Cardiac muscle cell (in vitro differentiated cells and primary cell): ENCODE measurements at regions not wholly inside any gene's neighbourhood (a gene's known extent, or its start where the extent isn't known, plus 50 kb on each side); places are given as distances from the start of the nearest gene placed in this dataset.
A peak's percentile ranks its signal among the peaks of the same experiment; 100 is the strongest.
"Not testable (repeated sequence)": the region's sequence is repeated elsewhere in the genome, so short reads cannot be mapped to it uniquely, and the experiment has no call there.

Experiments used
- DNase-seq, 2 donors: peaks; one replicate each; pipeline versions ENCODE4 v3.0.0 to v3.0.0-alpha.2; 2010 to 2017; ENCODE audit warnings: low read depth in 1 of 2, low spot score in 1 of 2
- H3K27ac ChIP-seq: fragments of 200-600 bp; sonication (generic); 2 replicates; pipeline ENCODE4 v1.5.1; 2016
- H3K27me3 ChIP-seq: fragments of 200-600 bp; sonication (generic); 2 replicates; pipeline ENCODE4 v1.6.0; 2016; ENCODE audit warnings: control low read depth
- H3K36me3 ChIP-seq: fragments of 200-600 bp; sonication (generic); 2 replicates; pipeline ENCODE4 v1.5.1; 2016; ENCODE audit warnings: control low read depth
- H3K4me1 ChIP-seq: fragments of 200-600 bp; sonication (generic); 2 replicates; pipeline ENCODE4 v1.8.1; 2017; ENCODE audit warnings: low read depth, mild to moderate bottlenecking, mixed run types
- H3K4me3 ChIP-seq: fragments of 200-600 bp; sonication (generic); 2 replicates; pipeline ENCODE4 v1.5.1; 2016; ENCODE audit warnings: mild to moderate bottlenecking
- H3K9me3 ChIP-seq: fragments of 200-600 bp; sonication (generic); 2 replicates; pipeline ENCODE4 v1.5.1; 2017; ENCODE audit warnings: low read depth, mild to moderate bottlenecking, control low read depth
- CTCF ChIP-seq: IDR thresholded peaks from 2 replicates; pipeline ENCODE4 v1.5.1; 2012; ENCODE audit warnings: low read depth, mild to moderate bottlenecking, low read length

DNA sequence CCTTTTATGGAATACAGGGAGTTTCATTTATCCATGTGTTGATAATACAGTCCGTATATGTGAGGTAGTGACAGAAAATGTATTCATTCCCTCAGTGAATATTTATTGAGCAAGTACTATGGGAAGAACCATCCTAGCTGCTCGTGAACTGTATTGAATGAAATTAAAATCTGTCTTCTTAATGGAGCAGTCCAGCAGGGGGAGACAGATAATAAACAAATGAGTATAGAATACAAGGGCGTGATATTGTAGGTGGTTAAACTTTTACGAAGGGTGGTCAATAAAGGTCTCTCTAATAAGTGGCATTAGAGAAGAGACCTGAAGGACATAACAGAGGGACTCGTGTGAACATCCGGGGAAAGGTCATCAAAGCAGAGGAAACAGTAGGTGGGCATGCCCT, 62.7 kb upstream of the OSTN start:
- Histone ChIP-seq H3K36me3 (no peaks in the 10 kb centered on the region), H3K27me3 (no peaks in the 10 kb centered on the region), H3K4me1 (no peaks in the 10 kb centered on the region), H3K27ac (no peak overlapping the region), H3K9me3 (no peaks in the 10 kb centered on the region), H3K4me3 (no peak overlapping the region)
- peak; percentile 7 to 42 for DNase-seq
- peak; percentile 38 for TF ChIP-seq CTCF

DNA sequence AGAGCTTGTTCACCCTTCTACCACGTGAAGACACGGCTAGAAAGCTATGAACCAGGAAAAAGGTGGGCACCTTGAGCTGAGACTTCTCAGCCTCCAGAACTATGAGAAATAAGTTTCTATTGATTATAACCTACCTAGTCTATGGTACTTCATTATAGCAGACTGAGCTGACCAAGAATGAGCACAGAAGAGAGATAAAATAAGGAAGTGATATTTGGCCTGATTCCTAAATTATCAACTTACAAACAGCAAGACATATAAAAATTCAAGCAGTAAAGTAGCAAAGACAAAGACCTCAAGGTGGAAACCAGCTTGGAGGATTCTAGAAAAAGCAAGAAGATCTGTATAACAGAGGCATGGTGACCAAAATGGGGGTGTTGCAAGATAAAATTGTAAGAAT, 63.9 kb upstream of the OSTN start:
- no peaks in the 10 kb centered on the region for H3K27me3 ChIP-seq
- H3K27ac ChIP-seq: no peak overlapping the region
- no peak overlapping the region for H3K4me3 ChIP-seq
- no peaks in the 10 kb centered on the region for H3K9me3 ChIP-seq
- TF ChIP-seq CTCF: no peak
- no peak for DNase-seq
- no peaks in the 10 kb centered on the region for H3K36me3 ChIP-seq
- no peaks in the 10 kb centered on the region for H3K4me1 ChIP-seq

DNA sequence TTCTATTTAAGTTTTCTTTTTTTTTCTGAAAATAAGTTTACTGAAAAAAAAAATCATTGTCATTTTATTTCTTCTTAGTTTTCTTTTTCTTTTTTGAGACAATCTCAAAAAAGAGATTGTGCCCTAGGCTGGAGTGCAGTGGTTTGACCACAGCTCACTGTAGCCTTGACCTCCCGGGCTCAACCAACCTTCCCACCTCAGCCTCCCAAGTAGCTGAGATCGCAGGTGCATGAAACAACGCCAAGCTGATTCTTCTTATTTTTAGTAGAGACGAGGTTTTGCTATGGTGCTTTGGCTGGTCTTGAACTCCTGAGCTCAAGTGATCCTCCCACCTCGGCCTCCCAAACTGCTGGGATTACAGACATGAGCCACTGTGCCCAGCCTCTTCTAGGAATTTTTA, 65.7 kb upstream of the OSTN start:
- Histone ChIP-seq H3K36me3 (no peaks in the 10 kb centered on the region), H3K4me3 (no peak overlapping the region), H3K9me3 (no peaks in the 10 kb centered on the region), H3K4me1 (no peaks in the 10 kb centered on the region), H3K27ac (no peak overlapping the region), H3K27me3 (no peaks in the 10 kb centered on the region)
- TF ChIP-seq CTCF: no peak
- DNase-seq: no peak

DNA sequence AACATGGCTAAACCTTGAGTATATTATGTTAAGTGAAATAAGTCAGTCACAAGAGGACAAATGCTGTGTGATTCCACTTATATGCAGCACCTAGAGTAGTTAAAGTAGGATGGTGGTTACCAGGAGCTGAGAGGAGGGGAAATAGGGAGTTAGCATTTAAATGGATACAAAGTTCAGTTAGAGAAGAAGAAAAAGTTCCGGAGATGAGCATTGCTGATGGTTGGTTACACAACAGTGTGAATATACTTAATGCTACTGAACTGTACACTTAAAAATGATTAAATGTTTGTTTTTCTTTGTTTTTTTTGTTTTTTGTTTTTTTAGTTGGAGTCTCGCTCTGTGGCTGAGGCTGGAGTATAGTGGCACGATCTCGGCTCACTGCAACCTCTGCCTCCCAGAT, 67.7 kb upstream of the OSTN start:
- Histone ChIP-seq H3K27me3 (no peaks in the 10 kb centered on the region), H3K27ac (no peak overlapping the region), H3K36me3 (no peaks in the 10 kb centered on the region), H3K4me3 (no peak overlapping the region), H3K4me1 (no peaks in the 10 kb centered on the region), H3K9me3 (no peaks in the 10 kb centered on the region)
- TF ChIP-seq CTCF: no peak
- no peak for DNase-seq

DNA sequence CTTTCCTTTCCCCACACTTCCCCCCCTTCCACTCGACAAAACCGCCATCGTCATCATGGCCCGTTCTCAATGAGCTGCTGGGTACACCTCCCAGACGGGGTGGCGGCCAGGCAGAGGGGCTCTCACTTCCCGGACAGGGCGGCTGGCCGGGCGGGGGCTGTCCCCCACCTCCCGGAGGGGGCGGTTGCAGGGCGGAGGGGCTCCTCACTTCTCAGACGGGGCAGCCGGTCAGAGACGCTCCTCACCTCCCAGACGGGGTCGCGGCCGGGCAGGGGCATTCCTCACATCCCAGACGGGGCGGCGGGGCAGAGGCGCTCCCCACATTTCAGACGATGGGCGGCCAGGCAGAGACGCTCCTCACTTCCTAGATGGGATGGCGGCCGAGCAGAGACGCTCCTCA, 74.2 kb upstream of the OSTN start:
- DNase-seq, H3K27me3 ChIP-seq, H3K9me3 ChIP-seq, H3K4me1 ChIP-seq, H3K36me3 ChIP-seq, H3K4me3 ChIP-seq, H3K27ac ChIP-seq: not testable (repeated sequence)

DNA sequence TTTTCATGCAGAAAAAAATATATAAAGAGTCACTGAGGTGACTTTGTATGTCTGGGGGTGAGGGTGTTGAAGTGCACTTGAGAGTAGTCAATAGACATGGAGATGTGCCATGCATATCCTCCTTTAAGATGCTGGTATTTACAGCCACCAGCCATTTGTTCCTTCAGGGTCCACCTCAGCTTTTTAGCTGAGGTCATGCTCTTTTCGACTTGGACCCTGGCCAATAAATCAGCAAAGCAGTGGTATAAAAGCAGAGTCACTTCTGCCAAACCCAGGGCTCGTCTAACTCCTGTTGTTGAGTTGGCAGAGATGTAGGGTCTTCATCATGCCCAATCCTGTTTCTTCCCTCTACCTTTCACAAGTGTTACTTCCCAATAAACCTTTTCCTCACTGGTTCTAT, 75.1 kb upstream of the OSTN start:
- H3K27ac ChIP-seq: no peak overlapping the region
- no peaks in the 10 kb centered on the region for H3K9me3 ChIP-seq
- no peaks in the 10 kb centered on the region for H3K4me1 ChIP-seq
- no peaks in the 10 kb centered on the region for H3K36me3 ChIP-seq
- no peak for TF ChIP-seq CTCF
- no peak for DNase-seq
- H3K27me3 ChIP-seq: no peaks in the 10 kb centered on the region
- H3K4me3 ChIP-seq: no peak overlapping the region
